ENCODE measurements at regions not wholly inside any gene's neighbourhood (a gene's known extent, or its start where the extent isn't known, plus 50 kb on each side); places are given as distances from the start of the nearest gene placed in this dataset.

DNA sequence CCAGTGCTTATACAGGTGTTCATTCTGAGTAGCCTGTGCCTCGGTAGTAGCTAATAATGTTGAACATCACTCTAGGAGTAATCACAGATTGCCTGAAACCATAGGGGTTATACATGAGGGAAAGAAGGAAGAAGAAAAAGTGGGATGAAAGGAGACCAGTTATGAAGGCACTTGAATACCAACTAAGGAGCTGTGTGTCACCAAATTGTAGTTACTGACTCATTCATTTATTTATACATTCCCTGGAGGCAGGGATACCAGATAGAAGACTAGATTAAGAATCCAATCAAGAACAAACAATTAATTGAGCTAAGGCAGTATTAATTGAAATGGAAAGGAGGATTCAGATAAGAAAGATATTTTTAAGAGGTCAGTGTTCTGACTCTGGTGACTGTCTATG lies 129.6 kb upstream of the PRPS1L1 start:
- BruUV-seq (replicated peaks), result no TSS peak
- ChIA-PET CTCF (interaction anchor here (0.7 kb wide), 3 partner anchors 95 to 1567 kb away, joined by 3 to 4 read pairs (median 3); no protein-coding TSS in a partner anchor), POLR2A (no interaction called here)
- H3K27ac Mint-ChIP-seq (ENCODE audit: low read depth, unreplicated experiment), result no peak overlapping the region
- peaks cover 7% of the 10 kb centered on the region for H3K9me3 Mint-ChIP-seq (ENCODE audit: unreplicated experiment)
- TF ChIP-seq, protein P1, sequence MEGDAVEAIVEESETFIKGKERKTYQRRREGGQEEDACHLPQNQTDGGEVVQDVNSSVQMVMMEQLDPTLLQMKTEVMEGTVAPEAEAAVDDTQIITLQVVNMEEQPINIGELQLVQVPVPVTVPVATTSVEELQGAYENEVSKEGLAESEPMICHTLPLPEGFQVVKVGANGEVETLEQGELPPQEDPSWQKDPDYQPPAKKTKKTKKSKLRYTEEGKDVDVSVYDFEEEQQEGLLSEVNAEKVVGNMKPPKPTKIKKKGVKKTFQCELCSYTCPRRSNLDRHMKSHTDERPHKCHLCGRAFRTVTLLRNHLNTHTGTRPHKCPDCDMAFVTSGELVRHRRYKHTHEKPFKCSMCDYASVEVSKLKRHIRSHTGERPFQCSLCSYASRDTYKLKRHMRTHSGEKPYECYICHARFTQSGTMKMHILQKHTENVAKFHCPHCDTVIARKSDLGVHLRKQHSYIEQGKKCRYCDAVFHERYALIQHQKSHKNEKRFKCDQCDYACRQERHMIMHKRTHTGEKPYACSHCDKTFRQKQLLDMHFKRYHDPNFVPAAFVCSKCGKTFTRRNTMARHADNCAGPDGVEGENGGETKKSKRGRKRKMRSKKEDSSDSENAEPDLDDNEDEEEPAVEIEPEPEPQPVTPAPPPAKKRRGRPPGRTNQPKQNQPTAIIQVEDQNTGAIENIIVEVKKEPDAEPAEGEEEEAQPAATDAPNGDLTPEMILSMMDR (IDR thresholded peaks at IDR 0.05; ENCODE audit: unreplicated experiment), result no peak
- H3K4me3 Mint-ChIP-seq (ENCODE audit: unreplicated experiment), result no peak overlapping the region
- no peak for DNase-seq (ENCODE audit: unreplicated experiment)
- intact Hi-C loops (cut with micrococcal nuclease), result no loop called here
- H3K4me1 Mint-ChIP-seq (ENCODE audit: insufficient read depth, unreplicated experiment), result peaks cover 5% of the 10 kb centered on the region
- H3K27me3 Mint-ChIP-seq (ENCODE audit: insufficient read depth, unreplicated experiment), result no peaks in the 10 kb centered on the region
- no peaks in the 10 kb centered on the region for H3K36me3 Mint-ChIP-seq (ENCODE audit: insufficient read depth, unreplicated experiment)

DNA sequence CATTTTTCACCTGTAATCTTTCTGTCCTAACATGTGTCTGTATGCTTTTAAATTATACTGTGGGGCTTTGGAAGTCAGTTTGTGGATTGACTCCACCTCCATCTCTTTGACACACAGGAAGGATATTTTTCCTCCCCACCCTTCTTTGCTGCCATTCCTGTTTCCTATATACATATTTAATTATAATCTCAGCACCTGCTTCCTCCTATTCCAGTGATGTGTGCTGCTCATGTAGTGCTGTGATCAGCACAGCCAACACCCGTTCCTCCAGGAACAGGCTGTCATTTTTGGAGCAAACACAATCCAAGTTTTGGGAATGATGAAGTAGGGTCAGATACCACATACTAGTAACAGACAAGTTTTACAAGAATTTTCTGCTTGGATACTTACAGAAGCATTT lies 135.0 kb upstream of the PRPS1L1 start:
- no peak for DNase-seq (ENCODE audit: unreplicated experiment)
- Mint-ChIP-seq H3K27ac (ENCODE audit: low read depth, unreplicated experiment) (no peak overlapping the region), H3K4me3 (ENCODE audit: unreplicated experiment) (no peak overlapping the region), H3K36me3 (ENCODE audit: insufficient read depth, unreplicated experiment) (no peaks in the 10 kb centered on the region), H3K4me1 (ENCODE audit: insufficient read depth, unreplicated experiment) (peaks cover 7% of the 10 kb centered on the region), H3K27me3 (ENCODE audit: insufficient read depth, unreplicated experiment) (no peaks in the 10 kb centered on the region), H3K9me3 (ENCODE audit: unreplicated experiment) (no peaks in the 10 kb centered on the region)
- ChIA-PET POLR2A (interaction anchor here (1.0 kb wide), 1 partner anchor 89 kb away, joined by 3 read pairs; no protein-coding TSS in a partner anchor), CTCF (interaction anchor here (0.7 to 1.2 kb wide), 2 partner anchors 55 to 102 kb away, joined by 3 read pairs; no protein-coding TSS in a partner anchor)
- intact Hi-C loops (cut with micrococcal nuclease), result no loop called here
- no TSS peak for BruUV-seq (replicated peaks)
- TF ChIP-seq, protein P1 (IDR thresholded peaks at IDR 0.05; ENCODE audit: unreplicated experiment), result no peak

DNA sequence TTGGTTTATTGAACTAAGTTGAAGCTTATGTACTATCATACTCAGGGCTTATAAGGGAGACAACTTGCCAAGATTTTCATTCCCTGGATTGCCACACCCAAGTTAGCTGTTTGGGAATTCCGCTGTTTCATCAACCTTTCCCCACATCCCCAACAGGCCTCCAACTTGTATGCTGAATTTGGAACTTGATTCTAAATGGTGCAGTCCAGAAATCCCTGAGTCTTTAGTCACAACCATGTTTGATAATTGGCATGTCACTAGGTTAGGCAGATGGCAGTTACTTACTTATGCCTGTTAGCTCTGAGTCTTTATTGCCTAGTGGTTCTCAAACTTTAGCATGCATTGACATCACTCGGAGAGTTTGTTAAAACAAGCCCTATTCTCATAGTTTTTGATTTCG lies 135.4 kb upstream of the PRPS1L1 start:
- POLR2A ChIA-PET, result interaction anchor here (1.0 kb wide), 1 partner anchor 89 kb away, joined by 3 read pairs; no protein-coding TSS in a partner anchor
- no peak overlapping the region for H3K4me3 Mint-ChIP-seq (ENCODE audit: unreplicated experiment)
- H3K27ac Mint-ChIP-seq (ENCODE audit: low read depth, unreplicated experiment), result no peak overlapping the region
- TF ChIP-seq, protein P1 (IDR thresholded peaks at IDR 0.05; ENCODE audit: unreplicated experiment), result no peak
- no peaks in the 10 kb centered on the region for H3K9me3 Mint-ChIP-seq (ENCODE audit: unreplicated experiment)
- intact Hi-C loops (cut with micrococcal nuclease), result no loop called here
- H3K4me1 Mint-ChIP-seq (ENCODE audit: insufficient read depth, unreplicated experiment), result peaks cover 7% of the 10 kb centered on the region
- CTCF ChIA-PET, result interaction anchor here (0.5 to 1.2 kb wide), 3 partner anchors 14 to 102 kb away, joined by 3 to 5 read pairs (median 3); no protein-coding TSS in a partner anchor
- DNase-seq (ENCODE audit: unreplicated experiment), result peak; percentile 42
- no peaks in the 10 kb centered on the region for H3K36me3 Mint-ChIP-seq (ENCODE audit: insufficient read depth, unreplicated experiment)
- no TSS peak for BruUV-seq (replicated peaks)
- no peaks in the 10 kb centered on the region for H3K27me3 Mint-ChIP-seq (ENCODE audit: insufficient read depth, unreplicated experiment)

DNA sequence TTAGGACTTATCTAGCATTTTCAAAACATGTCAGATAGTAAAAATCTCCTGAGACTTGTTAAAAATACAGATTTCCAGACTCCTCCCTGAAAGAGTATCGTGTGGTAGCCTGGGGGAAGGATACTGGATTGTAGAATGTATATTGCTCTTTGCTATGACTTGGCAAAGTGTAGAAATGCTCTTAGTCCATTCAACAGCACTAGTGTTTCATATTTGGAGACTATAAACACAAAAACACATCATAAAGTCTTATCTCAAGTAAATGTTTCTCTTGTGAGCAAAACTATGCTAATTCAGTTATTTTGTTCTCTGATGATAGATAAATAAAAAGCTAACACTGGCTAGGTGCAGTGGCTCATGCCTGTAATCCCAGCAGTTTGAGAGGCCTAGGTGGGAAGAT lies 137.5 kb upstream of the PRPS1L1 start:
- intact Hi-C loops (cut with micrococcal nuclease), result no loop called here
- CTCF ChIA-PET, result interaction anchor here (0.6 to 0.7 kb wide), 2 partner anchors 66 to 378 kb away, joined by 3 read pairs; no protein-coding TSS in a partner anchor
- no peaks in the 10 kb centered on the region for H3K9me3 Mint-ChIP-seq (ENCODE audit: unreplicated experiment)
- TF ChIP-seq, protein P1 (IDR thresholded peaks at IDR 0.05; ENCODE audit: unreplicated experiment), result no peak
- no TSS peak for BruUV-seq (replicated peaks)
- no peak for DNase-seq (ENCODE audit: unreplicated experiment)
- H3K4me1 Mint-ChIP-seq (ENCODE audit: insufficient read depth, unreplicated experiment), result peaks cover 7% of the 10 kb centered on the region
- no peak overlapping the region for H3K4me3 Mint-ChIP-seq (ENCODE audit: unreplicated experiment)
- no peaks in the 10 kb centered on the region for H3K27me3 Mint-ChIP-seq (ENCODE audit: insufficient read depth, unreplicated experiment)
- H3K36me3 Mint-ChIP-seq (ENCODE audit: insufficient read depth, unreplicated experiment), result no peaks in the 10 kb centered on the region
- no peak overlapping the region for H3K27ac Mint-ChIP-seq (ENCODE audit: low read depth, unreplicated experiment)
- POLR2A ChIA-PET, result no interaction called here
